Type B pancreatic cell (in vitro differentiated cells): ENCODE measurements at regions not wholly inside any gene's neighbourhood (a gene's known extent, or its start where the extent isn't known, plus 50 kb on each side); places are given as distances from the start of the nearest gene placed in this dataset.

Source experiments
- DNase-seq: peaks from one replicate; pipeline ENCODE4 v3.0.0; 2021; ENCODE audit warnings: mixed read lengths; ENCODE audit not compliant: unreplicated experiment; ENCODE audit errors: extremely low spot score
- H3K27ac Mint-ChIP-seq: 2 replicates; pipeline ENCODE4 v1.8.0; 2021; ENCODE audit warnings: mild to moderate bottlenecking, mixed read lengths
- H3K27me3 Mint-ChIP-seq: 2 replicates; pipeline ENCODE4 v1.8.0; 2021; ENCODE audit warnings: mixed read lengths
- H3K36me3 Mint-ChIP-seq: 2 replicates; pipeline ENCODE4 v1.8.0; 2021; ENCODE audit warnings: mixed read lengths
- H3K4me1 Mint-ChIP-seq: one replicate; pipeline ENCODE4 v1.8.0; 2021; ENCODE audit warnings: mixed read lengths; ENCODE audit not compliant: unreplicated experiment
- H3K4me3 Mint-ChIP-seq: 2 replicates; pipeline ENCODE4 v1.8.0; 2021; ENCODE audit warnings: mild to moderate bottlenecking, mixed read lengths
- H3K9me3 Mint-ChIP-seq: 2 replicates; pipeline ENCODE4 v1.8.0; 2021; ENCODE audit warnings: mixed read lengths
- TF ChIP-seq, protein P1 (sequence below): fragments of 200-600 bp; sonication (generic); conservative IDR thresholded peaks from 2 replicates; pipeline ENCODE4 v1.5.0; 2021; ENCODE audit warnings: antibody characterized with exemption, mild to moderate bottlenecking

DNA sequence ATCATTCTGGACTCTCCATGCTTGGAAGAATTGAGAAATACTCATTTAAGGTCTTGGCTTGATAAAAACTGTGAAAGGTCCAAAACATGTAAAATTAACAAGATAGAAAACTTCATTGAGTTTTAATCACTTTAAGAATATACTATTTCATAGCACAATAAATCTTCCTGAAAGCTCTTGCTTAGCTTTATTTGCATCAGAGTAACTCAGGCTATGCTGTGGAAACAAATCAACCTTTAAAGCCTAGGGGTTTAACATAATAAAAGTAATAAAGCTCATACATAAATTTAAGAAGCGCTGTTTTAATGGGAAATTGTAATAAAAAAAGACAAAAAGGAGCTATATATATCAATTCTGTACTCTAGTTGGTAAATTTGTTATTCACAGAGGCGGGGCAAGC lies 77.2 kb upstream of the PTCHD4 start:
- H3K4me3 Mint-ChIP-seq, result no peak overlapping the region

DNA sequence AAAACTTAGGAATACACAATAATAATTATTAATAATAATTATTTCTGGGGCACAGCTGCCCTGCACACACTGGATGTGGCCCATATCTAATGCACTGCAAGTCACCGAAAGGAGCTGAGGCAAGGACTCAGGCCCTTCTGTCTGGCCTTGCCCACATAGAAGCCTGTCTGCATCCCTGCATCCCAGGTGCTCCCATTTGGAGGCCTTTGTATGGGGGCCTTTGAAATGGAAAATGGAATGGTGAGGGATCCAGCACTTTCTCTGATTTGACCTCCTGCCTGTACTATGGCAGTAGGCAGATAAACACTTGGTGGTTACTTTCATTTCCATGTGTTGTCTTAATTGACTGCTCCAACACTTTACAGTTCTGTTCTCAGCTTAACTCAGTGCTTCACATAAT lies 75.7 kb upstream of the PTCHD4 start:
- Mint-ChIP-seq H3K9me3 (no peaks in the 10 kb centered on the region), H3K27me3 (no peaks in the 10 kb centered on the region), H3K36me3 (no peaks in the 10 kb centered on the region), H3K27ac (no peak overlapping the region), H3K4me1 (peaks cover 12% of the 10 kb centered on the region), H3K4me3 (no peak overlapping the region)
- TF ChIP-seq, protein P1, sequence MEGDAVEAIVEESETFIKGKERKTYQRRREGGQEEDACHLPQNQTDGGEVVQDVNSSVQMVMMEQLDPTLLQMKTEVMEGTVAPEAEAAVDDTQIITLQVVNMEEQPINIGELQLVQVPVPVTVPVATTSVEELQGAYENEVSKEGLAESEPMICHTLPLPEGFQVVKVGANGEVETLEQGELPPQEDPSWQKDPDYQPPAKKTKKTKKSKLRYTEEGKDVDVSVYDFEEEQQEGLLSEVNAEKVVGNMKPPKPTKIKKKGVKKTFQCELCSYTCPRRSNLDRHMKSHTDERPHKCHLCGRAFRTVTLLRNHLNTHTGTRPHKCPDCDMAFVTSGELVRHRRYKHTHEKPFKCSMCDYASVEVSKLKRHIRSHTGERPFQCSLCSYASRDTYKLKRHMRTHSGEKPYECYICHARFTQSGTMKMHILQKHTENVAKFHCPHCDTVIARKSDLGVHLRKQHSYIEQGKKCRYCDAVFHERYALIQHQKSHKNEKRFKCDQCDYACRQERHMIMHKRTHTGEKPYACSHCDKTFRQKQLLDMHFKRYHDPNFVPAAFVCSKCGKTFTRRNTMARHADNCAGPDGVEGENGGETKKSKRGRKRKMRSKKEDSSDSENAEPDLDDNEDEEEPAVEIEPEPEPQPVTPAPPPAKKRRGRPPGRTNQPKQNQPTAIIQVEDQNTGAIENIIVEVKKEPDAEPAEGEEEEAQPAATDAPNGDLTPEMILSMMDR, result no peak
- DNase-seq, result no peak

More for the DNA sequence above, 77.2 kb upstream of the PTCHD4 start:
- Mint-ChIP-seq H3K36me3 (no peaks in the 10 kb centered on the region), H3K27me3 (no peaks in the 10 kb centered on the region), H3K27ac (no peak overlapping the region), H3K9me3 (no peaks in the 10 kb centered on the region), H3K4me1 (peaks cover 12% of the 10 kb centered on the region)
- TF ChIP-seq, protein P1, result no peak
- no peak for DNase-seq

DNA sequence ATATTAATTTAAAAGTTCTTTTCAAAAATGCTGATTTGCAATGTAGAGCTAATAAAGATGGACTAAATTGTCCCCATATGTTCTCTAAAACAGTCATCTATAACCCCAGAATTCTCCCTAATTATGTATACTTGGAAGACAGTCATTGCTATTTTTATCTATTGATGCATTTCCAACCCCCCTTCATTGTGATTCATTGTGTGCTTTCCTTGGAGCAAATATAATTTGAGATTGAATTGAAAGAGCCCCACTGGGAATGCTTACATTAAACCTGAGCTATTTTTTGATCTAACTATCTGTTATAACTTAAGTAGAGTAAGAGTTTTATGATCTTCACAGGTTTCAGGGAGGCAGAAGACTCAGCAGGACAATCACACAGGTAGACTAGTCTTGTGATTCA lies 73.7 kb upstream of the PTCHD4 start:
- no peak for DNase-seq
- TF ChIP-seq, protein P1, result no peak
- Mint-ChIP-seq H3K36me3 (no peaks in the 10 kb centered on the region), H3K9me3 (no peaks in the 10 kb centered on the region), H3K27ac (no peak overlapping the region), H3K27me3 (no peaks in the 10 kb centered on the region), H3K4me3 (no peak overlapping the region), H3K4me1 (peaks cover 12% of the 10 kb centered on the region)

DNA sequence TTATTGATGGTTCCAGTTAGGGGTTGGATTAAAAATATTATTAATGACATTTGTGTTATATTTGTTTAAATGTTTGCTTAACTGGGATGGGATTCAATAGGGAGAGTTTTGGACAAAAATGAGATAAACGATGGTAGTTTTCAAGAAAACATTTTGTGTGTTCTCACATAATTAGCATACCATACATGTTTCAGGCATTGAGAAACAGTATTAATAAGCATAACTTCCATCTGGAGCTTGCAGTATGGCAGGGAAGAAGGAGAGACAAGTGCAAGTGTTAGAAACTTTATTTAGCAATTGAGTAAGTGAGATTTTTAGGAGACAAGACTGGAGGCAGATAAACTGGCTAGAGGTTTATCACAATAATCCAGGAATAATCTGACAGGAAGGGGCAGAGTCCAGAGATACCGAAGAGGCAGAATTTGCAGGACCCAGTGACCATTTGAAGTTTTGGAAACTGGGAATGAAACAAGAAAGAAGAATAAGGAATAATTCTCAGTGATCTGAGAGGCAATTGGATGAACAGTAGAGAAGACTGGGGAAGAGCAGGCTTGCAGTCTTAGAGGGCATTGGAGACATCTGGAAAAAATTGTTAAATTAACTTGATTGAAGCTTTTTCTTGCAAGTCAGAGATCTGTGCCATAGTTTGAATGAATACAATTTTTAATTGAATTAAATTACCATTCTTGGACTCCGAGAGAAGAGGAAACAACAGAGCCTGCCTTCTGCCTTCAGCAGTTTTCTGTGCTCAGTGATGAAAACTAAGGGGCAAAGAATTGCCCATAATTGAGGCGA lies 73.0 kb upstream of the PTCHD4 start:
- Mint-ChIP-seq H3K27me3 (no peaks in the 10 kb centered on the region), H3K27ac (no peak overlapping the region), H3K36me3 (no peaks in the 10 kb centered on the region), H3K4me3 (no peak overlapping the region), H3K4me1 (peaks cover 12% of the 10 kb centered on the region), H3K9me3 (no peaks in the 10 kb centered on the region)
- TF ChIP-seq, protein P1, result no peak
- DNase-seq, result no peak

DNA sequence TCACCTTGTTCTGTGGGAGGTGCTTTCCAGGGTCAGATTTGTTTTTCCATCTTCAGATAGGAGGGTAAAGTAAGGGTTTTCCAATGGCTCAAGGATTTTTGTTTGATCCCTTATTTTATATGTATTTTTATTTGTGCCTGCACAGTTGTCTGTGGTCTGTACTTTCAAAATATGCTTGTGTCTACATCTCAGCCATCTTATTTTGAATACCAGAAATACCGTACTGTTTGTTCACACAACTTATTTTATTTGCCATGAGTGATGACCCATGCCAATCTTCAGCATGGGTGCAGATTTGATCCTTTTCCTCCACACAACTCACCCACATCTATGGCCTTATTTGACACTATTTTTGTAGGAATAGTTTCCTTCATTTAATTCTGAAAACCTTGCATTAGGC lies 72.2 kb upstream of the PTCHD4 start:
- Mint-ChIP-seq H3K27me3 (no peaks in the 10 kb centered on the region), H3K4me1 (peaks cover 12% of the 10 kb centered on the region), H3K27ac (no peak overlapping the region), H3K4me3 (no peak overlapping the region), H3K9me3 (no peaks in the 10 kb centered on the region), H3K36me3 (no peaks in the 10 kb centered on the region)
- TF ChIP-seq, protein P1, result no peak
- DNase-seq, result no peak
